Endothelial cell of umbilical vein (primary cell): ENCODE measurements at regions not wholly inside any gene's neighbourhood (a gene's known extent, or its start where the extent isn't known, plus 50 kb on each side); places are given as distances from the start of the nearest gene placed in this dataset.

Source experiments
- BruUV-seq: library from RNA; stranded (reverse); fragments of 400-500 nt; replicated peaks from 2 replicates; lab custom pipeline; 2021; lab: Mats Ljungman, UMichigan
- CTCF ChIA-PET: fragments of 300-600, 350-600 bp; sonication (Branson Sonifier 250); formaldehyde crosslinking; loops from one replicate; lab custom pipeline; 2021; ENCODE audit warnings: antibody characterized with exemption, inconsistent platforms; lab: Charles Lee
- POLR2A ChIA-PET: fragments of 300-600, 350-600 bp; sonication (Branson Sonifier 250); formaldehyde crosslinking; loops from one replicate; lab custom pipeline; 2021; ENCODE audit warnings: antibody characterized with exemption, inconsistent platforms; lab: Charles Lee
- DNase-seq: peaks from one replicate; pipeline ENCODE4 v3.0.0-alpha.2; 2011; ENCODE audit warnings: low read depth, low spot score
- FAIRE-seq: peaks from 2 replicates; lab custom pipeline; 2011; peaks lifted over from hg19 to GRCh38; lab: Jason Lieb, UNC
- H2AFZ ChIP-seq: 2 replicates; pipeline ENCODE4 v1.6.0; 2012; ENCODE audit warnings: low read depth, low read length, control low read depth, inconsistent platforms
- H3K27ac ChIP-seq: 2 replicates; pipeline ENCODE4 v1.5.1; 2011; ENCODE audit warnings: low read depth, mild to moderate bottlenecking, control low read depth, low read length, moderate library complexity; ENCODE audit not compliant: insufficient read depth
- H3K27me3 ChIP-seq, 2 experiments: 2 replicates each; pipeline versions ENCODE4 v1.6.0 to v1.6.1; 2011; ENCODE audit warnings: low read length in 2 of 2, mixed read lengths in 1 of 2; ENCODE audit not compliant: control insufficient read depth in 2 of 2, insufficient read depth in 2 of 2
- H3K36me3 ChIP-seq, 2 experiments: 2 replicates in 1 of 2; 3 replicates in 1 of 2; pipeline ENCODE4 v1.5.1; 2011; ENCODE audit warnings: low read length in 2 of 2, mild to moderate bottlenecking in 1 of 2, moderate library complexity in 1 of 2; ENCODE audit not compliant: control insufficient read depth in 2 of 2, insufficient read depth in 2 of 2; ENCODE audit errors: extremely low read depth in 1 of 2
- H3K4me1 ChIP-seq: 3 replicates; pipeline ENCODE4 v1.5.1; 2011; ENCODE audit warnings: mild to moderate bottlenecking, low read length; ENCODE audit not compliant: control insufficient read depth, insufficient read depth; ENCODE audit errors: extremely low read depth
- H3K4me2 ChIP-seq: 2 replicates; pipeline ENCODE4 v1.6.1; 2011; ENCODE audit warnings: low read length, control low read depth, mixed read lengths; ENCODE audit not compliant: insufficient read depth
- H3K4me3 ChIP-seq, 3 experiments: fragments of 200-600 bp in 1 of 3; sonication (generic), shearing (Covaris generic) in 1 of 3; replicated peaks in 1 of 3; 2 replicates each; pipeline ENCODE4 v1.5.1; 2011 to 2016; ENCODE audit warnings: control low read depth in 3 of 3, low read length in 3 of 3, mild to moderate bottlenecking in 2 of 3, inconsistent platforms in 1 of 3, low read depth in 1 of 3, moderate library complexity in 1 of 3; ENCODE audit not compliant: insufficient read depth in 1 of 3
- H3K79me2 ChIP-seq: 2 replicates; pipeline ENCODE4 v1.6.0; 2012; ENCODE audit warnings: low read length, inconsistent platforms; ENCODE audit not compliant: control insufficient read depth, insufficient read depth
- H3K9ac ChIP-seq: replicated peaks from 2 replicates; pipeline ENCODE3; 2011; ENCODE audit warnings: low read length, control low read depth; ENCODE audit not compliant: insufficient read depth; ENCODE audit errors: extremely low read depth
- H3K9me1 ChIP-seq: replicated peaks from 3 replicates; pipeline ENCODE4 v1.6.0; 2011; ENCODE audit warnings: mild to moderate bottlenecking, low read length; ENCODE audit not compliant: control insufficient read depth, insufficient read depth; ENCODE audit errors: extremely low read depth
- H3K9me3 ChIP-seq: replicated peaks from 2 replicates; pipeline ENCODE4 v1.5.1; 2012; ENCODE audit warnings: low read length, inconsistent platforms; ENCODE audit not compliant: control insufficient read depth, insufficient read depth
- H4K20me1 ChIP-seq: replicated peaks from 2 replicates; pipeline ENCODE3; 2011; ENCODE audit warnings: mild to moderate bottlenecking, low read length; ENCODE audit not compliant: control insufficient read depth, insufficient read depth; ENCODE audit errors: extremely low read depth
- CTCF ChIP-seq, 2 donors: IDR thresholded peaks; 1 replicate in 1 of 2; 2 replicates in 1 of 2; pipeline ENCODE4 v1.5.1; 2011; ENCODE audit warnings: low read length in 2 of 2, mild to moderate bottlenecking in 2 of 2, moderate library complexity in 2 of 2, control low read depth in 1 of 2, inconsistent platforms in 1 of 2, low read depth in 1 of 2; ENCODE audit not compliant: insufficient read depth in 1 of 2; ENCODE audit errors: extremely low read depth in 1 of 2
- FOS ChIP-seq: IDR thresholded peaks from 2 replicates; pipeline ENCODE4 v1.6.1; 2011; ENCODE audit warnings: mild to moderate bottlenecking, low read length, moderate library complexity, borderline replicate concordance; ENCODE audit not compliant: insufficient read depth
- JUN ChIP-seq: IDR thresholded peaks from 2 replicates; pipeline ENCODE4 v1.6.1; 2011; ENCODE audit warnings: borderline replicate concordance, low read depth; ENCODE audit not compliant: insufficient read length, insufficient read depth
- MAX ChIP-seq: IDR thresholded peaks from 2 replicates; pipeline ENCODE4 v1.6.1; 2011; ENCODE audit not compliant: insufficient read depth, insufficient read length
- MYC ChIP-seq: IDR thresholded peaks from one replicate; pipeline ENCODE4 v1.6.1; 2011; ENCODE audit warnings: mild to moderate bottlenecking, low read depth, low read length
- POLR2A ChIP-seq: IDR thresholded peaks from 2 replicates; pipeline ENCODE4 v1.6.1; 2012; ENCODE audit warnings: low read depth, mild to moderate bottlenecking, control low read depth, low read length
- POLR2AphosphoS5 ChIP-seq: IDR thresholded peaks from 2 replicates; pipeline ENCODE4 v1.6.1; 2012; ENCODE audit warnings: low read depth, mild to moderate bottlenecking, control low read depth, low read length, moderate library complexity; ENCODE audit not compliant: insufficient read depth
- dilution Hi-C: fragments of 300-500 bp; cut with MboI; formaldehyde crosslinking; loops from one replicate; pipeline ENCODE4 v1.15.0; 2019; ENCODE audit warnings: low sequenced_read_pairs; ENCODE audit not compliant: extremely low pct_ligation_motif_present
- intact Hi-C: fragments of 100-400 bp; cut with micrococcal nuclease; formaldehyde crosslinking; loops from one replicate; pipeline ENCODE4 v1.10.0; 2022

DNA sequence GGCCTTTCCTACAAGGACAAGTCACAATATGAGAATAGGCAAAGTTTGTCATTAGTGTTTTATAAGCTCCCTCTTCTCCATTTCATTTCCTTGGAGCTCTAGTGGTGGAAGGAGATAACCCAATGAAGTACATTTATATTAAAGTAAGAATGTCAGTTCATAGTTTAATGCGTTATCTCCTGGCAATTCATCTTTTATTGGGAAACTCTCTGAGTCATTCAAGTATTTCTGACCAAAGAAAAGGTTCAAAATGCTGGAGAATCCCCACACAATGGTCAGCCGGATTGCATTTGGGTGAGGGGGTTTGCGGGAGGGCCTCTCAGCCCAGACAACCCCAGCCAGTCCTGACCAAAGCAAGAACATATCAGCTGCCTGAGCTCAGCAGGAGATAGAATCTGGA, 321.5 kb upstream of the NRP1 start:
- H3K9me3 ChIP-seq, result no peaks in the 10 kb centered on the region
- POLR2A ChIA-PET, result no interaction called here
- dilution Hi-C loops, result no loop called here
- H3K9me1 ChIP-seq, result no peaks in the 10 kb centered on the region
- H3K27ac ChIP-seq, result no peak overlapping the region
- no peaks in the 10 kb centered on the region for H4K20me1 ChIP-seq
- no peaks in the 10 kb centered on the region for H3K79me2 ChIP-seq
- no peak overlapping the region for H3K9ac ChIP-seq
- DNase-seq (no peak), FAIRE-seq (no peak)
- intact Hi-C loops, result no loop called here
- H3K4me2 ChIP-seq, result no peak overlapping the region
- H3K27me3 ChIP-seq, result no peaks in the 10 kb centered on the region
- no peak overlapping the region for H3K4me3 ChIP-seq
- no peak overlapping the region for H2AFZ ChIP-seq
- no peaks in the 10 kb centered on the region for H3K36me3 ChIP-seq
- H3K4me1 ChIP-seq, result peaks cover 5% of the 10 kb centered on the region
- TF ChIP-seq JUN, result no peak
- TF ChIP-seq MYC, result no peak
- no peak for TF ChIP-seq POLR2AphosphoS5
- TF ChIP-seq FOS, result no peak
- TF ChIP-seq CTCF (IDR thresholded peaks at IDR 0.05; ENCODE audit: extremely low read depth in 1 of 2, insufficient read depth in 1 of 2, low read depth in 1 of 2, low read length in 2 of 2), result no peak
- TF ChIP-seq MAX, result no peak
- TF ChIP-seq POLR2A, result no peak
- BruUV-seq, result no TSS peak
- CTCF ChIA-PET, result no interaction called here
